MG63 (cell line): ENCODE measurements at regions not wholly inside any gene's neighbourhood (a gene's known extent, or its start where the extent isn't known, plus 50 kb on each side); places are given as distances from the start of the nearest gene placed in this dataset.

Experiments used
- DNase-seq: peaks from one replicate; pipeline ENCODE4 v3.0.0-alpha.2; 2020
- H3K27me3 ChIP-seq: fragments of 250-450 bp; sonication (Bioruptor Pico); 2 replicates; pipeline ENCODE4 v1.5.1; 2020; ENCODE audit warnings: mild to moderate bottlenecking, moderate library complexity
- H3K36me3 ChIP-seq: fragments of 250-450 bp; sonication (Bioruptor Pico); 2 replicates; pipeline ENCODE4 v1.5.1; 2020; ENCODE audit warnings: mild to moderate bottlenecking, moderate library complexity
- H3K4me3 ChIP-seq: fragments of 250-450 bp; sonication (Bioruptor Pico); 2 replicates; pipeline ENCODE4 v1.5.1; 2020; ENCODE audit warnings: mild to moderate bottlenecking, moderate library complexity
- H3K9me3 ChIP-seq: fragments of 250-450 bp; sonication (Bioruptor Pico); 2 replicates; pipeline ENCODE4 v1.5.1; 2020; ENCODE audit warnings: mild to moderate bottlenecking, moderate library complexity

- H3K4me3 ChIP-seq = no peak overlapping the region
- no peaks in the 10 kb centered on the region for H3K9me3 ChIP-seq
- H3K27me3 ChIP-seq = no peaks in the 10 kb centered on the region
- H3K36me3 ChIP-seq = no peaks in the 10 kb centered on the region
- DNase-seq = no peak
Observed at GRCh38 chr6:76681781-76682180, 609.3 kb upstream of the IMPG1 start.

GRCh38 chr6:76677017-76677416, 604.6 kb upstream of the IMPG1 start:
- no peaks in the 10 kb centered on the region for H3K9me3 ChIP-seq
- no peaks in the 10 kb centered on the region for H3K27me3 ChIP-seq
- no peak for DNase-seq
- H3K36me3 ChIP-seq = no peaks in the 10 kb centered on the region
- no peak overlapping the region for H3K4me3 ChIP-seq

- Histone ChIP-seq H3K4me3 (no peak overlapping the region), H3K9me3 (no peaks in the 10 kb centered on the region), H3K27me3 (no peaks in the 10 kb centered on the region), H3K36me3 (no peaks in the 10 kb centered on the region)
- no peak for DNase-seq
Observed at GRCh38 chr6:76671751-76672150, 599.3 kb upstream of the IMPG1 start.

GRCh38 chr6:76644231-76644630, 571.8 kb upstream of the IMPG1 start:
- DNase-seq = no peak
- H3K4me3 ChIP-seq = no peak overlapping the region
- no peaks in the 10 kb centered on the region for H3K9me3 ChIP-seq
- H3K36me3 ChIP-seq = no peaks in the 10 kb centered on the region
- no peaks in the 10 kb centered on the region for H3K27me3 ChIP-seq

- H3K4me3 ChIP-seq = no peak overlapping the region
- DNase-seq = no peak
- H3K27me3 ChIP-seq = no peaks in the 10 kb centered on the region
Observed at GRCh38 chr6:76639941-76640340, 567.5 kb upstream of the IMPG1 start.

GRCh38 chr6:76634695-76635094, 562.2 kb upstream of the IMPG1 start:
- no peak for DNase-seq
- no peaks in the 10 kb centered on the region for H3K36me3 ChIP-seq
- H3K9me3 ChIP-seq = no peaks in the 10 kb centered on the region
- no peaks in the 10 kb centered on the region for H3K27me3 ChIP-seq
- H3K4me3 ChIP-seq = no peak overlapping the region

More at GRCh38 chr6:76639941-76640340, 567.5 kb upstream of the IMPG1 start:
- Histone ChIP-seq H3K36me3 (no peaks in the 10 kb centered on the region), H3K9me3 (no peaks in the 10 kb centered on the region)

- Histone ChIP-seq H3K27me3 (no peaks in the 10 kb centered on the region), H3K4me3 (no peak overlapping the region), H3K9me3 (no peaks in the 10 kb centered on the region), H3K36me3 (no peaks in the 10 kb centered on the region)
- peak; percentile 12 for DNase-seq
Observed at GRCh38 chr6:76633259-76633658, 560.8 kb upstream of the IMPG1 start.

- Histone ChIP-seq H3K4me3 (no peak overlapping the region), H3K9me3 (no peaks in the 10 kb centered on the region), H3K36me3 (no peaks in the 10 kb centered on the region), H3K27me3 (no peaks in the 10 kb centered on the region)
- DNase-seq = no peak
Observed at GRCh38 chr6:76631622-76632021, 559.2 kb upstream of the IMPG1 start.

GRCh38 chr6:76615395-76615794, 542.9 kb upstream of the IMPG1 start:
- no peaks in the 10 kb centered on the region for H3K27me3 ChIP-seq
- no peaks in the 10 kb centered on the region for H3K36me3 ChIP-seq
- no peak overlapping the region for H3K4me3 ChIP-seq
- no peaks in the 10 kb centered on the region for H3K9me3 ChIP-seq
- DNase-seq = no peak

- DNase-seq = no peak
- Histone ChIP-seq H3K36me3 (no peaks in the 10 kb centered on the region), H3K9me3 (no peaks in the 10 kb centered on the region), H3K27me3 (no peaks in the 10 kb centered on the region), H3K4me3 (no peak overlapping the region)
Observed at GRCh38 chr6:76612954-76613353, 540.5 kb upstream of the IMPG1 start.

GRCh38 chr6:76609160-76609559, 536.7 kb upstream of the IMPG1 start:
- H3K27me3 ChIP-seq = no peaks in the 10 kb centered on the region
- no peak overlapping the region for H3K4me3 ChIP-seq
- no peaks in the 10 kb centered on the region for H3K9me3 ChIP-seq
- H3K36me3 ChIP-seq = no peaks in the 10 kb centered on the region
- DNase-seq = no peak

- no peak for DNase-seq
- Histone ChIP-seq H3K27me3 (no peaks in the 10 kb centered on the region), H3K9me3 (no peaks in the 10 kb centered on the region)
Observed at GRCh38 chr6:76594109-76594508, 521.6 kb upstream of the IMPG1 start.

GRCh38 chr6:76593668-76594067, 521.2 kb upstream of the IMPG1 start:
- H3K27me3 ChIP-seq = no peaks in the 10 kb centered on the region
- DNase-seq = no peak
- H3K36me3 ChIP-seq = no peaks in the 10 kb centered on the region
- H3K4me3 ChIP-seq = no peak overlapping the region
- H3K9me3 ChIP-seq = no peaks in the 10 kb centered on the region

More at GRCh38 chr6:76594109-76594508, 521.6 kb upstream of the IMPG1 start:
- Histone ChIP-seq H3K4me3 (no peak overlapping the region), H3K36me3 (no peaks in the 10 kb centered on the region)

GRCh38 chr6:76592566-76592965, 520.1 kb upstream of the IMPG1 start:
- DNase-seq = no peak
- H3K36me3 ChIP-seq = no peaks in the 10 kb centered on the region
- H3K27me3 ChIP-seq = no peaks in the 10 kb centered on the region
- H3K4me3 ChIP-seq = no peak overlapping the region
- H3K9me3 ChIP-seq = no peaks in the 10 kb centered on the region

- Histone ChIP-seq H3K36me3 (no peaks in the 10 kb centered on the region), H3K9me3 (no peaks in the 10 kb centered on the region), H3K4me3 (no peak overlapping the region), H3K27me3 (no peaks in the 10 kb centered on the region)
- no peak for DNase-seq
Observed at GRCh38 chr6:76587271-76587670, 514.8 kb upstream of the IMPG1 start.

- Histone ChIP-seq H3K9me3 (no peaks in the 10 kb centered on the region), H3K4me3 (no peak overlapping the region), H3K27me3 (no peaks in the 10 kb centered on the region), H3K36me3 (no peaks in the 10 kb centered on the region)
- DNase-seq = no peak
Observed at GRCh38 chr6:76584121-76584520, 511.7 kb upstream of the IMPG1 start.

- H3K4me3 ChIP-seq = no peak overlapping the region
- H3K36me3 ChIP-seq = no peaks in the 10 kb centered on the region
- no peaks in the 10 kb centered on the region for H3K9me3 ChIP-seq
- no peaks in the 10 kb centered on the region for H3K27me3 ChIP-seq
- DNase-seq = no peak
Observed at GRCh38 chr6:76578746-76579145, 506.3 kb upstream of the IMPG1 start.

GRCh38 chr6:76574746-76575145, 502.3 kb upstream of the IMPG1 start:
- Histone ChIP-seq H3K4me3 (no peak overlapping the region), H3K27me3 (no peaks in the 10 kb centered on the region), H3K36me3 (no peaks in the 10 kb centered on the region), H3K9me3 (no peaks in the 10 kb centered on the region)
- DNase-seq = no peak

GRCh38 chr6:76565932-76566331, 493.5 kb upstream of the IMPG1 start:
- Histone ChIP-seq H3K9me3 (no peaks in the 10 kb centered on the region), H3K36me3 (no peaks in the 10 kb centered on the region)

More at GRCh38 chr6:76565932-76566331, 493.5 kb upstream of the IMPG1 start:
- H3K4me3 ChIP-seq = no peak overlapping the region
- no peak for DNase-seq
- H3K27me3 ChIP-seq = no peaks in the 10 kb centered on the region
